ENCODE measurements at regions not wholly inside any gene's neighbourhood (a gene's known extent, or its start where the extent isn't known, plus 50 kb on each side); places are given as distances from the start of the nearest gene placed in this dataset.

GRCh38 chr6:168384045-168385036 lies 56.6 kb upstream of the SMOC2 start:
- no peak for DNase-seq

GRCh38 chr6:168385037-168385759 lies 55.8 kb upstream of the SMOC2 start:
- DNase-seq: no peak

GRCh38 chr6:168385858-168386735 lies 54.9 kb upstream of the SMOC2 start:
- no peak for DNase-seq

- no peak for DNase-seq
These were observed 54.0 kb upstream of the SMOC2 start for GRCh38 chr6:168386973-168387372.

GRCh38 chr6:168387426-168387825 lies 53.6 kb upstream of the SMOC2 start:
- no peak for DNase-seq

- no peak for DNase-seq
These were observed 53.1 kb upstream of the SMOC2 start for GRCh38 chr6:168387911-168388310.

- DNase-seq: no peak
These were observed 52.0 kb upstream of the SMOC2 start for GRCh38 chr6:168388641-168389633.

- DNase-seq: no peak
These were observed 50.1 kb upstream of the SMOC2 start for GRCh38 chr6:168390749-168391420.

Data from fibroblast of skin of right quadriceps (primary cell).